Esophagus squamous epithelium (tissue), 5 donors: ENCODE measurements at regions not wholly inside any gene's neighbourhood (a gene's known extent, or its start where the extent isn't known, plus 50 kb on each side); places are given as distances from the start of the nearest gene placed in this dataset.

Experiments
- DNase-seq: peaks from one replicate; lab custom pipeline; 2025; lab: John Stamatoyannopoulos, UW
- H3K27ac ChIP-seq, 4 donors: fragments of 200-600 bp; sonication (generic); one replicate each; pipeline ENCODE4 v1.5.1; 2016 to 2019; ENCODE audit warnings: mild to moderate bottlenecking in 1 of 4
- H3K27me3 ChIP-seq, 4 donors: fragments of 200-600 bp; sonication (generic); 1 replicate in 3 of 4; 2 replicates in 1 of 4; pipeline versions ENCODE4 v1.5.1 to v1.6.0; 2017 to 2021; ENCODE audit warnings: antibody characterized with exemption in 1 of 4
- H3K36me3 ChIP-seq, 3 donors: fragments of 200-600 bp; sonication (generic); one replicate each; pipeline ENCODE4 v1.5.1; 2016 to 2019
- H3K4me1 ChIP-seq, 3 donors: fragments of 200-600 bp; sonication (generic); one replicate each; pipeline ENCODE4 v1.5.1; 2017 to 2019
- H3K4me3 ChIP-seq, 4 donors: fragments of 200-600 bp; sonication (generic); 1 replicate in 3 of 4; 2 replicates in 1 of 4; pipeline ENCODE4 v1.5.1; 2016 to 2019; ENCODE audit warnings: mild to moderate bottlenecking in 2 of 4, moderate library complexity in 1 of 4
- H3K9me3 ChIP-seq, 3 donors: fragments of 200-600 bp; sonication (generic); one replicate each; pipeline ENCODE4 v1.5.1; 2016 to 2019
- POLR2A ChIP-seq, 4 donors: fragments of 450-650 bp; IDR thresholded peaks; one replicate each; pipeline ENCODE4 v1.6.1; 2017; ENCODE audit warnings: antibody characterized with exemption in 4 of 4, mild to moderate bottlenecking in 4 of 4, moderate library complexity in 3 of 4
- WGBS, 2 donors: methylation state at CpG; one replicate each; pipeline ENCODE4 v1.1.5; 2018; 5-methylcytosine and 5-hydroxymethylcytosine counted together
- intact Hi-C: fragments of 100-400 bp; cut with DNase I; formaldehyde crosslinking; loops from one replicate; pipeline ENCODE4 v1.15.0; 2022
- TF ChIP-seq, protein P1 (sequence below), 6 experiments: fragments of 450-650 bp in 4 of 6; fragments of 200-600 bp in 2 of 6; sonication (generic) in 2 of 6; IDR thresholded peaks; one replicate each; pipeline ENCODE4 v1.5.1; 2016 to 2019; ENCODE audit warnings: antibody characterized with exemption in 6 of 6, mild to moderate bottlenecking in 4 of 6, moderate library complexity in 4 of 6
- donor health status: DM: yes; HTN: yes; CAD: no.

- Histone ChIP-seq H3K4me3 (no peak overlapping the region), H3K4me1 (peaks cover 3 to 43% (median 5%) of the 10 kb centered on the region in 3 donors), H3K36me3 (no peaks in the 10 kb centered on the region), H3K27me3 (no peaks in the 10 kb centered on the region), H3K9me3 (no peaks in the 10 kb centered on the region), H3K27ac (no peak overlapping the region)
- 72 to 76% methylated on average over 6 of the region's 6 CpGs for WGBS, 2 donors
- DNase-seq: no peak
- TF ChIP-seq, protein P1, sequence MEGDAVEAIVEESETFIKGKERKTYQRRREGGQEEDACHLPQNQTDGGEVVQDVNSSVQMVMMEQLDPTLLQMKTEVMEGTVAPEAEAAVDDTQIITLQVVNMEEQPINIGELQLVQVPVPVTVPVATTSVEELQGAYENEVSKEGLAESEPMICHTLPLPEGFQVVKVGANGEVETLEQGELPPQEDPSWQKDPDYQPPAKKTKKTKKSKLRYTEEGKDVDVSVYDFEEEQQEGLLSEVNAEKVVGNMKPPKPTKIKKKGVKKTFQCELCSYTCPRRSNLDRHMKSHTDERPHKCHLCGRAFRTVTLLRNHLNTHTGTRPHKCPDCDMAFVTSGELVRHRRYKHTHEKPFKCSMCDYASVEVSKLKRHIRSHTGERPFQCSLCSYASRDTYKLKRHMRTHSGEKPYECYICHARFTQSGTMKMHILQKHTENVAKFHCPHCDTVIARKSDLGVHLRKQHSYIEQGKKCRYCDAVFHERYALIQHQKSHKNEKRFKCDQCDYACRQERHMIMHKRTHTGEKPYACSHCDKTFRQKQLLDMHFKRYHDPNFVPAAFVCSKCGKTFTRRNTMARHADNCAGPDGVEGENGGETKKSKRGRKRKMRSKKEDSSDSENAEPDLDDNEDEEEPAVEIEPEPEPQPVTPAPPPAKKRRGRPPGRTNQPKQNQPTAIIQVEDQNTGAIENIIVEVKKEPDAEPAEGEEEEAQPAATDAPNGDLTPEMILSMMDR (IDR thresholded peaks at IDR 0.05): no peak
- TF ChIP-seq POLR2A (IDR thresholded peaks at IDR 0.05): no peak
- intact Hi-C loops: no loop called here
These were observed 420.6 kb downstream of the SHQ1 start for GRCh38 chr3:72427624-72428023.

- H3K27me3 ChIP-seq: no peaks in the 10 kb centered on the region
- H3K36me3 ChIP-seq: no peaks in the 10 kb centered on the region
- H3K4me1 ChIP-seq: peaks cover 3 to 39% (median 5%) of the 10 kb centered on the region in 3 donors
- intact Hi-C loops: no loop called here
- no peak for DNase-seq
- no peak for TF ChIP-seq POLR2A (IDR thresholded peaks at IDR 0.05)
- TF ChIP-seq, protein P1 (IDR thresholded peaks at IDR 0.05): no peak
- WGBS, 2 donors: 48 to 69% methylated on average over 2 of the region's 2 CpGs
- no peaks in the 10 kb centered on the region for H3K9me3 ChIP-seq
- no peak overlapping the region for H3K27ac ChIP-seq
- H3K4me3 ChIP-seq: no peak overlapping the region
These were observed 421.4 kb downstream of the SHQ1 start for GRCh38 chr3:72426618-72427397.

DNA sequence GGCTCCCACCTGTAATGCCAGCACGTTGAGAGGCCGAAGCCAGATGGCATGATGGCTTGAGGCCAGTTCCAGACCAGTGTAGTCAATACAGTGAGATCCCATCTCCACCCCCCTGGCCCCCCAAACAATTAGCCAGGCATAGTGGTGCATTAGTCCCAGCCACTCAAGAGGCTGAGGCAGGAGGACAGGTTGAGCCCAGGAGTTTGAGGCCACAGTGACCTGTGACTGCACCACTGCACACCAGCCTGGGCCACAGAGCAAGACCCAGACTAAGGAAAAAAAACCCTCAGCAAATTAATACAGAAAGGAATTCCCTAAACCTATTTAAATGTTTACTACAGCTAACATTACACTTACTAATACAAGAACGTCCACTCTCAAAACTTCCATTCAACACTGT, 424.6 kb downstream of the SHQ1 start:
- intact Hi-C loops: no loop called here
- no peak for DNase-seq
- TF ChIP-seq, protein P1 (IDR thresholded peaks at IDR 0.05): no peak
- TF ChIP-seq POLR2A (IDR thresholded peaks at IDR 0.05): no peak

DNA sequence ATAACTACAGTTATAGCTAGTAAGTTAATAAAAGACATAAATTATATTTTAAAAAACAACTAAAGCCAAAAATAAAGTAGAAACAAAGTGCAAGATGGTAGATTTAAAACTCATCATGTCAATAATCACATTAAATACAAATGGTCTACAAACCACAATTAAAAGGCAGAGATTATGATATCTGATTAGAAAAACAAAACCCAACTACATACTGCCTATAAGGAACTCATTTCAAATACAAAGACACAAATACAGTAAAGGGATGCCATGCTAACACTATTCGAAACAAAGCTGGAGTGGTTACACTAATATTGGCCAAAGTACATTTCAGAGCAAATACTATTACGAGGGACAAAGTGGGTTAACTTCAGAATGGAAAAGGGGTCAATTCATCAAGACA, 426.5 kb downstream of the SHQ1 start:
- 94 to 97% methylated on average over 2 of the region's 2 CpGs for WGBS, 2 donors
- intact Hi-C loops: no loop called here
- H3K27ac ChIP-seq: no peak overlapping the region
- H3K4me1 ChIP-seq: peaks cover 0 to 22% (median 5%) of the 10 kb centered on the region in 3 donors
- no peak overlapping the region for H3K4me3 ChIP-seq
- no peak for DNase-seq
- H3K36me3 ChIP-seq: no peaks in the 10 kb centered on the region
- no peaks in the 10 kb centered on the region for H3K9me3 ChIP-seq
- H3K27me3 ChIP-seq: no peaks in the 10 kb centered on the region
- TF ChIP-seq, protein P1 (IDR thresholded peaks at IDR 0.05): no peak
- TF ChIP-seq POLR2A (IDR thresholded peaks at IDR 0.05): no peak

More for the DNA sequence above, 424.6 kb downstream of the SHQ1 start:
- WGBS, 2 donors: 91 to 92% methylated on average over 3 of the region's 3 CpGs
- H3K27me3 ChIP-seq: no peaks in the 10 kb centered on the region
- no peaks in the 10 kb centered on the region for H3K36me3 ChIP-seq
- no peak overlapping the region for H3K27ac ChIP-seq
- no peaks in the 10 kb centered on the region for H3K9me3 ChIP-seq
- no peak overlapping the region for H3K4me3 ChIP-seq
- peaks cover 3 to 27% (median 5%) of the 10 kb centered on the region in 3 donors for H3K4me1 ChIP-seq

GRCh38 chr3:72421126-72421525, 427.1 kb downstream of the SHQ1 start:
- H3K27ac ChIP-seq: no peak overlapping the region

More at GRCh38 chr3:72421126-72421525, 427.1 kb downstream of the SHQ1 start:
- H3K4me3 ChIP-seq: no peak overlapping the region
- no peaks in the 10 kb centered on the region for H3K27me3 ChIP-seq
- H3K9me3 ChIP-seq: no peaks in the 10 kb centered on the region
- peaks cover 0 to 20% (median 0%) of the 10 kb centered on the region in 3 donors for H3K4me1 ChIP-seq
- no peaks in the 10 kb centered on the region for H3K36me3 ChIP-seq
- no peak for DNase-seq
- TF ChIP-seq, protein P1 (IDR thresholded peaks at IDR 0.05): no peak
- TF ChIP-seq POLR2A (IDR thresholded peaks at IDR 0.05): no peak
- intact Hi-C loops: no loop called here
- 79 to 92% methylated on average over 3 of the region's 3 CpGs for WGBS, 2 donors
